ENCODE measurements at regions not wholly inside any gene's neighbourhood (a gene's known extent, or its start where the extent isn't known, plus 50 kb on each side); places are given as distances from the start of the nearest gene placed in this dataset.

- TF ChIP-seq GATA2 (IDR thresholded peaks at IDR 0.05; ENCODE audit: low read depth, low read length) = no peak
- TF ChIP-seq GATA3 (IDR thresholded peaks at IDR 0.05; ENCODE audit: low read depth, low read length) = no peak
These were observed 53.4 kb downstream of the RBFOX3 start for GRCh38 chr17:79557276-79558090.

Data from SH-SY5Y (cell line).